Osteocyte (in vitro differentiated cells): ENCODE measurements at regions not wholly inside any gene's neighbourhood (a gene's known extent, or its start where the extent isn't known, plus 50 kb on each side); places are given as distances from the start of the nearest gene placed in this dataset.

Source experiments
- DNase-seq: peaks from one replicate; pipeline ENCODE4 v3.0.0; 2021; ENCODE audit warnings: mixed read lengths; ENCODE audit not compliant: unreplicated experiment; ENCODE audit errors: extremely low spot score
- H3K27ac Mint-ChIP-seq: one replicate; pipeline ENCODE4 v1.8.0; 2021; ENCODE audit warnings: mild to moderate bottlenecking, mixed read lengths; ENCODE audit not compliant: unreplicated experiment
- H3K27me3 Mint-ChIP-seq: one replicate; pipeline ENCODE4 v1.8.0; 2021; ENCODE audit warnings: mixed read lengths; ENCODE audit not compliant: unreplicated experiment
- H3K36me3 Mint-ChIP-seq: one replicate; pipeline ENCODE4 v1.8.0; 2021; ENCODE audit warnings: mixed read lengths; ENCODE audit not compliant: unreplicated experiment
- H3K4me1 Mint-ChIP-seq: one replicate; pipeline ENCODE4 v1.8.0; 2021; ENCODE audit warnings: mixed read lengths; ENCODE audit not compliant: unreplicated experiment
- H3K4me3 Mint-ChIP-seq: one replicate; pipeline ENCODE4 v1.8.0; 2021; ENCODE audit warnings: mild to moderate bottlenecking, moderate library complexity, mixed read lengths; ENCODE audit not compliant: unreplicated experiment
- H3K9me3 Mint-ChIP-seq: one replicate; pipeline ENCODE4 v1.8.0; 2021; ENCODE audit warnings: mixed read lengths; ENCODE audit not compliant: unreplicated experiment
- CTCF ChIP-seq: fragments of 200-600 bp; sonication (generic); IDR thresholded peaks from 2 replicates; pipeline ENCODE4 v1.5.0; 2021; ENCODE audit warnings: antibody characterized with exemption, mild to moderate bottlenecking, moderate library complexity

- no peak overlapping the region for H3K27ac Mint-ChIP-seq
- H3K9me3 Mint-ChIP-seq = peaks cover 6% of the 10 kb centered on the region
- no peaks in the 10 kb centered on the region for H3K4me1 Mint-ChIP-seq
- no peak for TF ChIP-seq CTCF
- H3K27me3 Mint-ChIP-seq = no peaks in the 10 kb centered on the region
- no peaks in the 10 kb centered on the region for H3K36me3 Mint-ChIP-seq
- DNase-seq = no peak
- no peak overlapping the region for H3K4me3 Mint-ChIP-seq
Measured at GRCh38 chr7:109734601-109735000, 1164.9 kb downstream of the DNAJB9 start.

GRCh38 chr7:109735881-109736280 lies 1166.2 kb downstream of the DNAJB9 start:
- H3K4me3 Mint-ChIP-seq = no peak overlapping the region
- no peak for TF ChIP-seq CTCF
- H3K27me3 Mint-ChIP-seq = no peaks in the 10 kb centered on the region
- no peaks in the 10 kb centered on the region for H3K36me3 Mint-ChIP-seq
- no peak for DNase-seq
- no peak overlapping the region for H3K27ac Mint-ChIP-seq
- H3K4me1 Mint-ChIP-seq = no peaks in the 10 kb centered on the region
- H3K9me3 Mint-ChIP-seq = peaks cover 6% of the 10 kb centered on the region

- DNase-seq = no peak
- no peak overlapping the region for H3K4me3 Mint-ChIP-seq
- no peaks in the 10 kb centered on the region for H3K36me3 Mint-ChIP-seq
- H3K4me1 Mint-ChIP-seq = no peaks in the 10 kb centered on the region
- peaks cover 4% of the 10 kb centered on the region for H3K9me3 Mint-ChIP-seq
- no peak for TF ChIP-seq CTCF
- no peaks in the 10 kb centered on the region for H3K27me3 Mint-ChIP-seq
- no peak overlapping the region for H3K27ac Mint-ChIP-seq
Measured at GRCh38 chr7:109745677-109746410, 1176.2 kb downstream of the DNAJB9 start.

GRCh38 chr7:109751241-109751640 lies 1181.6 kb downstream of the DNAJB9 start:
- H3K27ac Mint-ChIP-seq = no peak overlapping the region
- no peak overlapping the region for H3K4me3 Mint-ChIP-seq
- no peaks in the 10 kb centered on the region for H3K27me3 Mint-ChIP-seq
- no peak for TF ChIP-seq CTCF
- H3K36me3 Mint-ChIP-seq = no peaks in the 10 kb centered on the region
- peaks cover 4% of the 10 kb centered on the region for H3K9me3 Mint-ChIP-seq
- no peaks in the 10 kb centered on the region for H3K4me1 Mint-ChIP-seq
- no peak for DNase-seq

- H3K36me3 Mint-ChIP-seq = no peaks in the 10 kb centered on the region
- no peak for DNase-seq
Measured at GRCh38 chr7:109752068-109752467, 1182.4 kb downstream of the DNAJB9 start.

More at GRCh38 chr7:109752068-109752467, 1182.4 kb downstream of the DNAJB9 start:
- no peaks in the 10 kb centered on the region for H3K27me3 Mint-ChIP-seq
- no peak for TF ChIP-seq CTCF
- H3K9me3 Mint-ChIP-seq = no peaks in the 10 kb centered on the region
- H3K4me3 Mint-ChIP-seq = no peak overlapping the region
- H3K27ac Mint-ChIP-seq = no peak overlapping the region
- no peaks in the 10 kb centered on the region for H3K4me1 Mint-ChIP-seq
